Vagina (tissue), 2 donors: ENCODE measurements at regions not wholly inside any gene's neighbourhood (a gene's known extent, or its start where the extent isn't known, plus 50 kb on each side); places are given as distances from the start of the nearest gene placed in this dataset.

Source experiments
- DNase-seq, 2 donors: peaks; one replicate each; pipeline ENCODE4 v3.0.0-alpha.2; 2017; ENCODE audit errors: extremely low spot score in 2 of 2
- H3K27ac ChIP-seq: fragments of 200-600 bp; sonication (generic); one replicate; pipeline ENCODE4 v1.5.1; 2019
- H3K27me3 ChIP-seq: fragments of 200-600 bp; sonication (generic); one replicate; pipeline ENCODE4 v1.5.1; 2019
- H3K36me3 ChIP-seq, 2 donors: fragments of 200-600 bp; sonication (generic); one replicate each; pipeline ENCODE4 v1.5.1; 2017 to 2019
- H3K4me1 ChIP-seq: fragments of 200-600 bp; sonication (generic); one replicate; pipeline ENCODE4 v1.5.1; 2019
- H3K4me3 ChIP-seq, 2 donors: fragments of 200-600 bp; sonication (generic); 1 replicate in 1 of 2; 2 replicates in 1 of 2; pipeline ENCODE4 v1.5.1; 2016 to 2019
- H3K9me3 ChIP-seq: fragments of 200-600 bp; sonication (generic); one replicate; pipeline ENCODE4 v1.5.1; 2019
- CTCF ChIP-seq, 3 experiments: fragments of 450-650 bp in 2 of 3; fragments of 200-600 bp in 1 of 3; sonication (generic) in 1 of 3; IDR thresholded peaks; one replicate each; pipeline ENCODE4 v1.5.1; 2017 to 2019; ENCODE audit warnings: antibody characterized with exemption in 3 of 3, mild to moderate bottlenecking in 2 of 3, moderate library complexity in 2 of 3
- POLR2A ChIP-seq, 2 donors: fragments of 450-650 bp; IDR thresholded peaks; one replicate each; pipeline ENCODE4 v1.6.1; 2017; ENCODE audit warnings: antibody characterized with exemption in 2 of 2, mild to moderate bottlenecking in 2 of 2, moderate library complexity in 2 of 2
- POLR2AphosphoS5 ChIP-seq, 2 donors: sonication (generic); formaldehyde crosslinking; IDR thresholded peaks; one replicate each; pipeline ENCODE4 v1.9.0; 2017; ENCODE audit warnings: antibody characterized with exemption in 2 of 2, mild to moderate bottlenecking in 2 of 2, low read depth in 1 of 2; ENCODE audit not compliant: insufficient read depth in 1 of 2
- intact Hi-C: fragments of 100-400 bp; cut with DNase I; formaldehyde crosslinking; loops from one replicate; pipeline ENCODE4 v1.15.1; 2023

GRCh38 chr3:110101361-110101760 lies 764.0 kb upstream of the DPPA4 start:
- TF ChIP-seq POLR2AphosphoS5 (IDR thresholded peaks at IDR 0.05; ENCODE audit: insufficient read depth in 1 of 2, low read depth in 1 of 2) (no peak), POLR2A (IDR thresholded peaks at IDR 0.05) (no peak), CTCF (IDR thresholded peaks at IDR 0.05) (no peak)
- intact Hi-C loops, result no loop called here
- Histone ChIP-seq H3K9me3 (no peaks in the 10 kb centered on the region), H3K36me3 (no peaks in the 10 kb centered on the region), H3K27ac (no peak overlapping the region), H3K4me1 (no peaks in the 10 kb centered on the region), H3K4me3 (no peak overlapping the region), H3K27me3 (no peaks in the 10 kb centered on the region)
- no peak for DNase-seq

- Histone ChIP-seq H3K27ac (no peak overlapping the region), H3K4me1 (no peaks in the 10 kb centered on the region), H3K9me3 (no peaks in the 10 kb centered on the region), H3K36me3 (no peaks in the 10 kb centered on the region), H3K27me3 (no peaks in the 10 kb centered on the region), H3K4me3 (no peak overlapping the region)
- intact Hi-C loops, result no loop called here
- TF ChIP-seq CTCF (IDR thresholded peaks at IDR 0.05), result no peak
- TF ChIP-seq POLR2A (IDR thresholded peaks at IDR 0.05), result no peak
- no peak for TF ChIP-seq POLR2AphosphoS5 (IDR thresholded peaks at IDR 0.05; ENCODE audit: insufficient read depth in 1 of 2, low read depth in 1 of 2)
- DNase-seq, result no peak
These were observed 769.5 kb upstream of the DPPA4 start for GRCh38 chr3:110106805-110107204.

GRCh38 chr3:110123946-110124345 lies 786.6 kb upstream of the DPPA4 start:
- H3K27me3 ChIP-seq, result no peaks in the 10 kb centered on the region
- H3K9me3 ChIP-seq, result no peaks in the 10 kb centered on the region
- H3K36me3 ChIP-seq, result no peaks in the 10 kb centered on the region
- H3K4me3 ChIP-seq, result no peak overlapping the region
- intact Hi-C loops, result no loop called here
- TF ChIP-seq POLR2AphosphoS5 (IDR thresholded peaks at IDR 0.05; ENCODE audit: insufficient read depth in 1 of 2, low read depth in 1 of 2) (no peak), CTCF (IDR thresholded peaks at IDR 0.05) (no peak), POLR2A (IDR thresholded peaks at IDR 0.05) (no peak)
- H3K27ac ChIP-seq, result no peak overlapping the region
- DNase-seq, result no peak
- no peaks in the 10 kb centered on the region for H3K4me1 ChIP-seq

- no peak overlapping the region for H3K4me3 ChIP-seq
These were observed 788.7 kb upstream of the DPPA4 start for GRCh38 chr3:110126065-110126464.

GRCh38 chr3:110133971-110134370 lies 796.6 kb upstream of the DPPA4 start:
- Histone ChIP-seq H3K36me3 (no peaks in the 10 kb centered on the region), H3K4me1 (no peaks in the 10 kb centered on the region), H3K4me3 (no peak overlapping the region), H3K9me3 (no peaks in the 10 kb centered on the region), H3K27ac (no peak overlapping the region), H3K27me3 (no peaks in the 10 kb centered on the region)
- no peak for TF ChIP-seq POLR2AphosphoS5 (IDR thresholded peaks at IDR 0.05; ENCODE audit: insufficient read depth in 1 of 2, low read depth in 1 of 2)
- no peak for TF ChIP-seq POLR2A (IDR thresholded peaks at IDR 0.05)
- TF ChIP-seq CTCF (IDR thresholded peaks at IDR 0.05), result no peak
- intact Hi-C loops, result no loop called here
- DNase-seq, result no peak

More at GRCh38 chr3:110126065-110126464, 788.7 kb upstream of the DPPA4 start:
- Histone ChIP-seq H3K27ac (no peak overlapping the region), H3K27me3 (no peaks in the 10 kb centered on the region), H3K36me3 (no peaks in the 10 kb centered on the region), H3K9me3 (no peaks in the 10 kb centered on the region), H3K4me1 (no peaks in the 10 kb centered on the region)
- TF ChIP-seq CTCF (IDR thresholded peaks at IDR 0.05) (no peak), POLR2A (IDR thresholded peaks at IDR 0.05) (no peak), POLR2AphosphoS5 (IDR thresholded peaks at IDR 0.05; ENCODE audit: insufficient read depth in 1 of 2, low read depth in 1 of 2) (no peak)
- intact Hi-C loops, result no loop called here
- no peak for DNase-seq
